ENCODE measurements at regions not wholly inside any gene's neighbourhood (a gene's known extent, or its start where the extent isn't known, plus 50 kb on each side); places are given as distances from the start of the nearest gene placed in this dataset.
A peak's percentile ranks its signal among the peaks of the same experiment; 100 is the strongest.

GRCh38 chr11:130617001-130617400 lies 168.6 kb downstream of the ADAMTS15 start:
- DNase-seq: no peak

GRCh38 chr11:130620548-130620947 lies 172.1 kb downstream of the ADAMTS15 start:
- no peak for DNase-seq

GRCh38 chr11:130622141-130622542 lies 173.7 kb downstream of the ADAMTS15 start:
- peak; percentile 47 for DNase-seq

- no peak for DNase-seq
Observed at GRCh38 chr11:130623670-130624668, 175.5 kb downstream of the ADAMTS15 start.

GRCh38 chr11:130624971-130625544 lies 176.6 kb downstream of the ADAMTS15 start:
- no peak for DNase-seq

GRCh38 chr11:130625578-130626306 lies 177.3 kb downstream of the ADAMTS15 start:
- no peak for DNase-seq

GRCh38 chr11:130629039-130629438 lies 180.6 kb downstream of the ADAMTS15 start:
- DNase-seq: no peak

GRCh38 chr11:130631119-130631518 lies 182.7 kb downstream of the ADAMTS15 start:
- no peak for DNase-seq

- DNase-seq: no peak
Observed at GRCh38 chr11:130633466-130633865, 185.0 kb downstream of the ADAMTS15 start.

GRCh38 chr11:130634186-130634585 lies 185.7 kb downstream of the ADAMTS15 start:
- no peak for DNase-seq

GRCh38 chr11:130634961-130635473 lies 186.6 kb downstream of the ADAMTS15 start:
- DNase-seq: no peak

GRCh38 chr11:130635937-130636630 lies 187.6 kb downstream of the ADAMTS15 start:
- DNase-seq: no peak

- no peak for DNase-seq
Observed at GRCh38 chr11:130636722-130637464, 188.4 kb downstream of the ADAMTS15 start.

- DNase-seq: no peak
Observed at GRCh38 chr11:130637566-130637965, 189.1 kb downstream of the ADAMTS15 start.

- no peak for DNase-seq
Observed at GRCh38 chr11:130638033-130638432, 189.6 kb downstream of the ADAMTS15 start.

- no peak for DNase-seq
Observed at GRCh38 chr11:130638624-130639023, 190.2 kb downstream of the ADAMTS15 start.

GRCh38 chr11:130639369-130639768 lies 190.9 kb downstream of the ADAMTS15 start:
- no peak for DNase-seq

GRCh38 chr11:130640526-130640925 lies 192.1 kb downstream of the ADAMTS15 start:
- DNase-seq: no peak

- no peak for DNase-seq
Observed at GRCh38 chr11:130641876-130642275, 193.4 kb downstream of the ADAMTS15 start.

GRCh38 chr11:130642994-130643393 lies 194.5 kb downstream of the ADAMTS15 start:
- DNase-seq: no peak

- DNase-seq: no peak
Observed at GRCh38 chr11:130644187-130644586, 195.7 kb downstream of the ADAMTS15 start.
